ENCODE measurements at regions not wholly inside any gene's neighbourhood (a gene's known extent, or its start where the extent isn't known, plus 50 kb on each side); places are given as distances from the start of the nearest gene placed in this dataset.
"Not testable (repeated sequence)": the region's sequence is repeated elsewhere in the genome, so short reads cannot be mapped to it uniquely, and the experiment has no call there.

DNA sequence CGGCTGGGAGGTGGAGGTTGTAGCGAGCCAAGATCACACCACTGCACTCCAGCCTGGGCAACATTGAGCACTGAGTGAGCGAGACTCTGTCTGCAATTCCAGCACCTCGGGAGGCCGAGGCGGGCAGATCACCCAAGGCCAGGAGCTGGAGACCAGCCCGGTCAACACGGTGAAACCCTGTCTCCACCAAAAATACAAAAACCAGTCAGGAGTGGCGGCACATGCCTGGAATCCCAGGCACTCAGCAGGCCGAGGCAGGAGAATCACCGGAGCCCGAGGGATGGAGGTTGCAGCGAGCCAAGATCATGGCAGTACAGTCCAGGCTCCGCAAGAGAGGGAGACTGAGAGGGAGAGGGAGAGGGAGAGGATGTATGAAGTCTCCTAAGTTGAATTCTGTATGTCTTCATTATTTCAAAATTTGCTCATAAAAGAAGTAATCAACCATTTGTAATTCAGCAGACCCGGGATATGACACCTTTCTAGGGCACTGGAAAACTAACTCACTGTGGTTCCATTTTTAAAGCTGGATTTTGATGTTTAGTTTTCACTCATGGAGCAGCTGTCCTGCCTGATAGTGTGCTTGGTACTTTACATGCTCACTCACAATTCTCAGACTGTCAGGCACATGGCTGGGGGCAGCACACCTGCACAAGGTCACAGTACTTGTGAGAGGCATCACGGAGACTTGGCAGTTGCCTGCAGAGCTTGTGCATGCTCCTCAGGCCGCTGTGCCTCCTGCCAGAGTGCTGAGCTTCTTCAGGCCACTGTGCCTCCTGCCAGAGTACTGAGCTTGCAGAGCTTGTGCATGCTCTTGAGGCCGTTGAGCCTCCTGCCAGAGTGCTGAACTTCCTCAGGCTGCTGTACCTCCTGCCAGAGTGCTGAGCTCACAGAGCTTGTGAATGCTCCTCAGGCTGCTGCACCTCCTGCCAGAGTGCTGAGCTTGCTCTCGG, 106.2 kb downstream of the ERMARD start:
- intact Hi-C loops (cut with micrococcal nuclease): no loop called here

DNA sequence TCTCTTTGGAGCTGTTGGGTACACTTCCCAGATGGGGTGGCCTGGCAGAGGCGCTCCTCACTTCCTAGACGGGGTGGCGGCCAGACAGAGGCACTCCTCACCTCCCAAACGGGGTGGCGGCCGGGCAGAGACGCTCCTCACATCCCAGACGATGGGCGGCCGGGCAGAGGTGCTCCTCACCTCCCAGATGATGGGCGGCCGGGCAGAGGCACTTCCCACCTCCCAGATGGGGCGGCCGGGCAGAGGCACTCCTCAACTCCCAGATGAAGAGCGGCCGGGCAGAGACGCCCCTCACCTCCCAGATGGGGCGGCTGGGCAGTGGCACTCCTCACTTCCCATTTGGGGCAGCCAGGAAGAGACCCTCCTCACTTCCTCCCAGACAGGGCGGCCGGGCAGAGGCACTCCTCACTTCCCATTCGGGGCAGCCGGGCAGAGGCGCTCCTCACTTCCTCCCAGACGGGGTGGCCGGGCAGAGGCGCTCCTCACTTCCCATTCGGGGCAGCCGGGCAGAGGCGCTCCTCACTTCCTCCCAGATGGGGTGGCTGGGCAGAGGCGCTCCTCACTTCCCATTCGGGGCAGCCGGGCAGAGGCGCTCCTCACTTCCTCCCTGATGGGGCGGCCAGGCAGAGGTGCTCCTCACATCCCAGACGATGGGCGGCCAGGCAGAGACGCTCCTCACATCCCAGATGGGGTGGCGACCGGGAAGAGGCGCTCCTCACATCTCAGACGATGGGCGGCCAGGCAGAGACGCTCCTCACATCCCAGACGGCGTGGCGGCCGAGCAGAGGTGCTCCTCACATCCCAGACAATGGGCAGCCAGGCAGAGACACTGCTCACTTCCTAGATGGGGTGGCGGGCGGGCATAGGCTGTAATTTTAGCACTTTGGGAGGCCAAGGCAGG, 105.3 kb downstream of the ERMARD start:
- intact Hi-C loops (cut with micrococcal nuclease): not testable (repeated sequence)

DNA sequence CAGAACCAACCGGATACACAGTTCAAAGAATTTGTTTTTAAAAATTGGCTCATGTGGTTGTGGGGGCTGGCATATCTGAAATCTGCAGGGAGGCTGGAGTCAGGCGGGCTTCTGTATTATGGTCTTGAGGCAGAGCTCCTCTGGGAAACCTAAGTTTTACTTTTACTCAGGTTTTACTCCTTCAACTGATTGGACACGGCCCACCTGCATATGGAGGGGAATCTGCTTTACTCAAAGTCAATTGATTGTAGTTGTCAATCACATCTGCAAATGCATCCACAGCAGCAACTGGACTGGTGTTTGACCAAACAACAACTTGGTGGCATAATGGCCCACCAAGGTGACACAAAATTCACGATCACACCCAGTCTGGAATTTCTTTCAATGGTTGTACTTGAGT, 103.4 kb downstream of the ERMARD start:
- intact Hi-C loops (cut with micrococcal nuclease): no loop called here

DNA sequence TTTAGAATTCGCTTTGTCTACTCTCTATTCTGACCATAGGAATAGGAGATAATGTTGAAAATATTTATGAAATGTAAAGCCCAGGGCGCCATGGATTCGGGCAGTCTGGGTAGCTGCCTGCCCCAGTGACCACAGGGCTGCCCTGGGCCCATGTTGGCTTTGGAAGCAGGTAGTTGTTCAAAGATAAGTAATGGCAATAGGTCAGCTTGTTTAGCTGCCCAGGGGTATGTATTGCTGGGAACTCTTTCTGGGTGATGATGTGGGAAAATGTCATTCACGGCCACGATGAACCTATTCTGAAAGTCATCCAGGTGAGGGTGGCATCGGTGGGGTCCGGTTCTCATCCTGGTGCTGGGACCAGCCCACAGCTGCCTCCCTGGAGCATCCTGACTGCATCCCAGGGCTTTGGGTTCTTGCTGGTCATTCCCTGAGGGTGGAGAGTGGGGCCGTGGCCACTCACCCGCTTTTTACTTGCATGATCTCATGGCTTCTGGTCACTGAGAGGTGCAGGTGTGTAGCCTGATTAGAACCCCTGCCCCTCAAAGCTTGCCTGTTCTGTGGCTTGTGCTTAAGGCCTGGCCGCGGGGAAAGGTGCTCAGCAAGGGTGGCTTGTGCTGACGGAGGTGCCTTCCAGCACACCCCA, 102.8 kb downstream of the ERMARD start:
- intact Hi-C loops (cut with micrococcal nuclease): no loop called here

DNA sequence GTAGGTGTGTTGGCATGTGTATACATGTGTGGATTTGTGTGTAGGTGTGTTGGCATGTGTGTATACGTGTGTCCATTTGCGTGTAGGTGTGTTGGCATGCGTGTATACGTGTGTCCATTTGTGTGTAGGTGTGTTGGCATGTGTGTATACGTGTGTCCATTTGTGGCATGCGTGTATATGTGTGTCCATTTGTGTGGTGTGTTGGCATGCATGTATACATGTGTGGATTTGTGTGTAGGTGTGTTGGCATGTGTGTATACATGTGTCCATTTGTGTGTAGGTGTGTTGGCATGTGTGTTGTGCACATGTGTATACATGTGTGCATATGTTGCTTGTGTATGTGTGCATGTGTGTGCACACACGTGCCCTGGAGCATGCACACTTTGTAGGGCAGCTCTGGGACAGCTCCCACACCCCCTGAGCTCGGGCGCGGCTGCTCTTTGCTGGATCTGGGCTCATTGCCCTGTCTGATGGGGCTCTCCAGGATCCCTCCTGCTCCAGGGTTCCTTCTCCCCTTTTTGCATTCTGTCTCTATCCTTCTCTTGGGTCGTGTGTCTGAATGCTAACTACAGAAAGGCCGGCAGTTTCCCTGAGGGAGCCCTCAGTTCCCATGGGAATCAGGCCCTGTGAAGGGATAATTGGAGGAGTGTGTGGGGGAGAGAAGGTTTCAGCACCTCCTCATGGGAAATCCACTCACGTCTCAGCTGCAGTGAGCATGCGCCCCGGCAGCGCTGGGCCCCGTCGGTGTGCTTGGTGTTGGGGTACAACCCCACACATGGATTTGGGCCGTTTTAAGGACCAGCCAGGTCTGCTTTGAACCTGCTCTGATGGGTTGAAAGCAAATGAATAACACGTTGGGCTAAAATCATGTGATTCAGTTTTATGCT, 102.0 kb downstream of the ERMARD start:
- intact Hi-C loops (cut with micrococcal nuclease): no loop called here

DNA sequence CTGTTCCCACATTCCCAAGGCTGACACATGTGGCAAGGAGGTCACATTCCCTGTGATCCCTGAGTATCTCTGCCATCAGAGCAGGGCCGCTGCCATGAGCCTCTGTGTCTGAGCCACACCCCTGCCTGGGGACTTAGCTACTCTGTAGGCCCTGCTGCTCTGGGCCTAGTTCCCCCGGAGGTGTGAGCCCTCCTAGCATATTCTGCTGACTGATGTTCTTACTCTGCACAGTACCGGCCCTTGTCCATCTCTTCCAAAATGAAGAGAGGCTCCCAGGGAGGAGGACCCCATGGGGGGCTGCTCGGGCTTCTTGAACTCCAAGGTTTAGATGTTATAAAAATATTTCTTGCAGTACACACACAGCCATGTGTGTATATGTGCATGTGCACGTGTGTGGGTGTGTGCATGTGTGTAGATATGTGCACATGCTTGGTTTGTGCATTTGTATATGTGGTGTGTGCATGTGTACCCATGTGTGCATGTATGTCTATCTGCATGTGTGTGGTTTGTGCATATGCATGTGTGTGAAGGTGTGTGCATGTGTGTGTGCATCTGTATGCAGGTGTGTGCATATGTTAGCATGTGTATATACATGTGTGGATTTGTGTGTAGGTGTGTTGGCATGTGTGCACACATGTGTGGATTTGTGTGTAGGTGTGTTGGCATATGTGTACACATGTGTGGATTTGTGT, 101.2 kb downstream of the ERMARD start:
- intact Hi-C loops (cut with micrococcal nuclease): no loop called here

DNA sequence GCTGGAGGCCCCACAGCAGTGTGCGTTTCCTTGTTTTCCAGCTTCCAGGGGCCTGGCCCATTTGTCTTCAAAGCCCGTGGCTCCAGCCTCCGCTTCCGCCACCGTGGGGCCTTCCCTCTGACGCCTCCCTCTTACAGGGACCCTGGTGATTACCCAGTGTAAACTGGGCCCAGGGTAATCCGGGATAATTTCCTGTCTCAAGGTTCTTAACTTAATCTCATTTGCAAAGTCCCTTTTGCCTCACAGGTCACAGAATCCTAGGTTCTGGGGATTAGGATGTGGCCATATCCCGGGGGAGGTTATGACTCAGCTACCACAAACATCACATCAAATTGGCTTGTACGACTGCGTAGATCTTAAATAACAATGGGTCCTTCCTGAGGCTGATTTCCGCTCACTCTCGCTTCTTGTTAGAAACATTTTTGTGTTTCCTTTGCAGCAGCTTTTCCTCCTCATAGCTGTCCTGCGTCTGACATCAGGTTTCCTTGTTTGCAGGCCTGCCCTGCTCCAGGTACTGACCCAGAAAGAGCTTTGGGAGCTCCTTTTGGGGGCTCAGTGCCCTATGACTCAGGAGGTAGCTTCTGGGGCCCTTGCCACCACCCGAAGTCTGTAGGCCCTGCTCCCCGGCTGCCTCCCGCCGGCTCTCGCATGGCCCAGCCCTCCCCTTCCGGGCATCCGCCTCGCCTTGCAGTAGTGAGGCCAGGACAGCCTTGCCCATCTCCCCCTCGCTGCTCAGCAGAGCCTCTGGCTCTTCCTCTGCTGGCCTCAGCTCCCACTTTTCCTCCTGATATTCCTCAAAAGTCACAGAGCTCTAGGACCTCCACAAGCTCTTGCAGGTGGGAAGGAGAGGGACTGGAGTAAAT, 100.5 kb downstream of the ERMARD start:
- intact Hi-C loops (cut with micrococcal nuclease): no loop called here

DNA sequence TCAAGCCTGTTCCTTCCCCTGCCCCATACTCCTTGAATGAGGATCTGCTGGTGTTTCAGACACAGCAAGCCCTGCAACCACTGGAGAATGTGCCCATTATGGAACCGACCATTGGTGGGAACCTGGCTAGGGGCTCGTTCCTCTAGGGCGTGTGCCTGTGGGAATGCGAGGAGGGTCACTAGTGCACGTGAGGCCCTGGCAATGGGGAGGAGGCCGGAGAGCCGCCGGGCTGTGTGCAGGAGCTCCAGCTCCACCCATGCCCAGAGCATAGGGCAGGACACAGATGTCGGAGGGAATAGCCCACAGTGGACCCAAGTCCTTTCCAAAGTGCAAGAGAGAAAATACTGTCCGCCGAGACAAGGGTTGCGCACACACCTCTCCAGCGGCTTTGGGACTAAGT, 99.3 kb downstream of the ERMARD start:
- intact Hi-C loops (cut with micrococcal nuclease): no loop called here

DNA sequence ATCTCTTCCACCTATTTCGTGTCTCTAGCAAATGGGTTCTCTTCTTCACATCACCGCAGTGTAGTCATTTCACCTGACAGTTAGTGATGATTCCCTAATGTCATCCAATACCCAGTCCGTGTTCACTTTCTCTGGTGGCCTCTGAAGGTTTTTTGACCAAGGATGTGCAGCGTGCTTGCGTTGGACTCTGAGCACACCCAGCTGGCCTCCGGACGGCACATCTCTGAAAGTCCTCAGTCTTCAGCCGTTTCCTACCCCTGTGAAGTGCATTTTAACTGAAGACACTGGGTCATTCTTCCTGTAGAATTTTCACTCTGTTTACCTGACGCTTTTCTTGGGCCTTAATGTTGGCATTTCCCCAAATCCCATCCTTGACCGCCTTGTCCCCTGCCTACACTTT, 98.7 kb downstream of the ERMARD start:
- intact Hi-C loops (cut with micrococcal nuclease): no loop called here

DNA sequence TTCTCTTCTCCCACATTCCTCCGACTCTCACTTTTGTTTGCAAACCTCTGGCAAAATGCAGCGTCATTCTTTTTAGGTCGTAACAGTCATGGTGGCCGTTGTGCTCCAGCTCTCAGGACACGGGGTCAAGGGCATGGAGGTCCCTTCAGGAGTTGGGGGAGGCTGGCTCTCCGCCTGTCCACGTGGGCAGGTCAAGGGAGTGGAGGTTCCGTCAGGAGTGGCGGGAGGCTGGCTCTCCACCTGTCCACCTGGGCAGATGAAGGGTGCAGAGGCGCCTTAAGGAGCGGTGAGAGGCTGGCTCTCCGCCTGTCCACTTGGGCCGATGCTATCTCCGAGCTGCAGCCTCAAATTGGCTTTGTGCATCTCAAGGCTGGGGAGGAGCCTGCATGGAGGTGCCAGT, 98.0 kb downstream of the ERMARD start:
- intact Hi-C loops (cut with micrococcal nuclease): no loop called here

DNA sequence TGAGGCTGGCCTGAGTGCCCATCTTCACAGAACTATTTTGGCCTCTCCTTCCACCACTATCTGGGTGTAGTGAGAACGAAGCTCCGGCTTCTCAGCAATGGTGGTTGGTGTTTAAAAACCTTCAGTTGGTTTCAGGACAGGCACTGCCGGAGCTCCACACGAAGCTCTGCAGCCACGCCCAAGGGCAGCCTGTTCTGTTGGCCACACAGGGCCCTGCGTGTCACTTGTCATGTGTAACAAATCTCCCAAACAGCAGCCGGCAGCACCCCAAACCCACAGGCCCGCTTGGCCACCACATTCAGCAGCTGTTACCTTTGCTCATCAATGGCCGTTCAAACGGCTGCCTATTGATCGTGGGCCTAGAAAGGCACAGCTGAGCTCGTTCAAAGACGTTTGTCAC, 97.5 kb downstream of the ERMARD start:
- intact Hi-C loops (cut with micrococcal nuclease): no loop called here

DNA sequence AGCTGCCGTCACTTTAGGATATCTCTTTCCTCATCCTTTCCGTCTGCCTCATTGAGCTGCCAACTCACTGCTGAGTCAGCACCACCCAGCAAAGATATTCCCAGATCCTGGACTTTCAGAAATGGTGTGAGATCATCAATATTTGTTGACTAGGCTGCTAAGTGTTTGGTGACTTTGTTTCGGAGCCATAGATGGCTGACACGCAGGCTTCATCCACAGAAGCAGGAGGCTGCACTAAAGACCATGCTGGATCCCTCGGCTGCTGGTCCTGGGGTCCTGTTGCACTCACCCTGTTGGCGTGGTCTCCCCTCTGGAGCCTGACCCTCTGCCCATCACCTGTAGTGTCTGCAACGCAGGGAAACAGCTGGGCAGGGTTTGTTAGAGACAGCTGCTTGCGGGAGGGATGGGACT, 96.5 kb downstream of the ERMARD start:
- intact Hi-C loops (cut with micrococcal nuclease): no loop called here

DNA sequence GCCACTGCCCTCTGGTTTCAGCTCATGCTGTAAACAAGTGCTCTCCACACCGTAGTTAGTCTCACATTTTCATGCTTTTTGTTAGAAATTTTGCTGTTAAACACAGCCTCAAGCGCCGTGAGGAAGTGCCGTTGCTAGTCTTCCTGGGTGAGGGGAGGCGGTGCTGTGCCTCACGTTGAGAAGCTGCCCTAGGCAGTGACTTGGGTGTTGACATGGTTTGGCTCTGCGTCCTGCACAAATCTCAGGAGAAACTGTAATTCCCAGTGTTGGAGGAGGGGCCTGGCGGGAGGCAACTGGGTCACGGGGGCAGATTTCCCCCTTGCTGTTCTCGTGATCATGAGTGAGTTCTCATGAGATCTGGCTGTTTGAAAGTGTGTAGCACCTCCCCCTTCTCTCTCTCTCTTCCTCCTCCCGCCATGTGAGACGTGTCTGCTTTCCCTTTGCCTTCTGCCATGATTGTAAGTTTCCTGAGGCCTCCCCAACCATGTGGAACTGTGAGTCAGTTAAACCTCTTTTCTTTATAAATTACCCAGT, 95.8 kb downstream of the ERMARD start:
- intact Hi-C loops (cut with micrococcal nuclease): no loop called here

DNA sequence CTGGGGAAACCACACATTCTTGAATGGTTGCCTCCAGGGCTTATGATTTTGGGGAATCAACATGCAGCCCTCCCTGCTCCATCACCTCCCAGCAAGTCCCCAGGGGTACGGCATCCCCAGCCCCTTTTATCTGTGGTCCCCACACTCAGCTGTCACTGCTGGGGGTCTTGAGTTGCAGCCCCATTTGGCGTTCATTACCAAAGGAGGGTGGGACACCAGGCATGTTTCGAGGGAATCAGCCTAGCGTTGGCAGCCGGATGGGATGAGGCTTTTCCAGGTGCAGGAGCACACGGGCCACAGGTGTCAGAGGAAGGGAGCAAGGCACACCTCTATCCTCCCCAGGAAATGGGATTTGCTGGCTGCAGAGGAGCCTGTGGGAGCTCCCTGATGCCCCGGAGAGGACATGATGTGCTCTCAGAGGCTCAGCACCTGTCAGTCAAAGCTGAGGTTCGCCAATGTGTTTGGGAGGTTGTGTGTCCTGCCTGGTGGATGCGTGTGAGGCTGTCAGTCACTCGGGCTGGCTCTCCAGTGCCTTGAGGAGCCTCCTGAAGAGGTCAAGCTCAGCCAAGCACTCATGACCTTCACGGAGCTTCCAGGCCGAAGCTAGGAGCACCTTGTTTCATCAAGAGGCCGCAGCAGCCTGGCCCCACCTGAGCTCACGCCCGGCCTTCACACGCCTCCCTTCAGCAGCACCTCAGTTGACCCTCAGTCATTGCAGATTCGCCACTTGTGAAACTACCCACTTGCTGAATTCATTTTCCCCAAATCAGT, 95.0 kb downstream of the ERMARD start:
- intact Hi-C loops (cut with micrococcal nuclease): no loop called here

DNA sequence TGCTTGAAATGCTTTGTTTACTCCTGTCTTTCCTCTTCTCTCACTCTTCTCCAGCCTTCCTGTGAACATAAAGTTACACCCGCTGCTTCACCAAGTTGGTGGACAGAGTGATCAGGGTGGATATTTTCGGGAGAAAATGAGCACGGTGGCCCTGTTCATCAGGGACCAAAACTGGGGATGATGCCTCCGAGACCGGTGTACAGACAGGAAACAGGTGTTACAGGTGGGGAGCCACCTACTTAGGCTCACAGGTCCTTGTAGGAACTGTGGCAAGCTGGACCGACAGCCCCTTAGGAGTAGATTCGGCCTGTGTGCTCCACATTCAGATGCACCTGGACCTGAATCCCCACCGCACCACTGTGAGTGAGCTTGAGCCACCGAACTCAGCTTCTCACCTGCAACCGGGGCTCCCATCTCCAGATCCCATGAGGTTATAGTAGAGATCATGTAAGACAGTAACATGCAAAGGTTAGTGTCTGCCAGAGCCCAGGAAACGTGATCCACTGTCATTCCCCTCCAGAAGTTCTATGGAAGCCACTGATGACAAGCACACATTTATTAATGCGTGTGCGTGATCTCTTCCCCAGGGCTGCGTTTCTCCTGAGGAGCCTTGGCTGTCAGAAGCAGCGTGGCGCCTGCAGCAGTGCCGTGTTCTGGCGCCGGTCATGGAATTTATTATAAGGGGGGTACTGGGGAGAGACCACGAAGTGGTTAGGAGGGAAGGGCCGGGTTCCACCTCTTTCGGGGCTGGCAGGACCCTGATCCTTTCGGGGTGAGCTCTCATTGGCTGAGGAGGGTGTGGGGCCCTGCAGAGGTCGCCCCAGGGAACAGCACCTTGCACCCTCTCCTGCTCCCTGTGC, 94.2 kb downstream of the ERMARD start:
- intact Hi-C loops (cut with micrococcal nuclease): no loop called here

DNA sequence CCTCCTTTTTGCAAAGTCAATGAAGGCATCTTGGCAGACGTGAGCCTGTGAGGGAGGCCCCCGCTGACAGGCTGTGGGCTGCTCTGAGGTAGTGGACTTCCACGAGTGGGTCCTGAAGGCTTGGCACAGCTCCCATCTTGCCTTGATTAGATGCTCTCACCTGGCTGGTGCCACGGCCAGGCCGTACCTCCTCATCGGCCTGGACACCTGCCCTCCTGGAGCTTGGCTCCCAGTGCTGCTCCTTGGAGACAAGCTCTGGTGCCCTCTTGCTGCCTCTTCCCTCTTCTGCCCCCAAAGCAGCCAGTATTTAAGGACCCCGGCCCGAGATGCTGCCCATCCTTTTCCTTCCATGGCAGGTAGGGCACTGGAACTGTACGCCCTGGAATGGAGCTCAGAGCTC, 93.5 kb downstream of the ERMARD start:
- intact Hi-C loops (cut with micrococcal nuclease): no loop called here

DNA sequence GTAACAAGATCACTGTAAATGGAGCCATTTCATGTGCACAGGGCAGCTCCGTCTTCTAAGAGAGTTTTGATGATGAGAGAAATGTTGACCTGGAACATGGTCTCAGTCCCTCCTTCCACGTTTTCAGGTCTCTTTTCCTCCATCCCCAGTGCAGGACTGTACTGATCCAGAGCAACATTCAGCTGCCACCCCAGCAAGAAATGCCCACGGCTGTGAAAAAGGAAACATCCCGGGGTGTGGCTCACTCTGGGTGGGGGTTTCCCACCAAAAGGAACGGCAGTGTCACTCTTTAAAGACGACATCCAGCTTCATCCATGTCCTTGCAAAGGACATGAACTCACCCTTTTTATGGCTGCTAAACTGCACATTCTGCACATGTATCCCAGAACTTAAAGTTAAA, 92.6 kb downstream of the ERMARD start:
- intact Hi-C loops (cut with micrococcal nuclease): no loop called here
